Smooth muscle cell (in vitro differentiated cells): ENCODE measurements at regions not wholly inside any gene's neighbourhood (a gene's known extent, or its start where the extent isn't known, plus 50 kb on each side); places are given as distances from the start of the nearest gene placed in this dataset.
A peak's percentile ranks its signal among the peaks of the same experiment; 100 is the strongest.

Source experiments
- DNase-seq: peaks from one replicate; lab custom pipeline; 2025; ENCODE audit not compliant: unreplicated experiment; lab: John Stamatoyannopoulos, UW
- H2AFZ ChIP-seq: fragments of 200-600 bp; sonication (generic); 2 replicates; pipeline ENCODE4 v1.6.0; 2016; ENCODE audit warnings: antibody characterized with exemption, low read depth, mild to moderate bottlenecking
- H3F3A ChIP-seq: fragments of 200-600 bp; sonication (generic); 2 replicates; pipeline ENCODE4 v1.6.0; 2017; ENCODE audit warnings: antibody characterized with exemption, low read depth
- H3K27ac ChIP-seq: fragments of 200-600 bp; sonication (generic); 2 replicates; pipeline ENCODE4 v1.5.1; 2016; ENCODE audit warnings: low read depth, mild to moderate bottlenecking
- H3K27me3 ChIP-seq: fragments of 200-600 bp; sonication (generic); 2 replicates; pipeline ENCODE4 v1.6.1; 2016; ENCODE audit warnings: low read depth, mild to moderate bottlenecking
- H3K36me3 ChIP-seq: fragments of 200-600 bp; sonication (generic); 2 replicates; pipeline ENCODE4 v1.5.1; 2016; ENCODE audit warnings: low read depth
- H3K4me1 ChIP-seq: fragments of 200-600 bp; sonication (generic); 2 replicates; pipeline ENCODE4 v1.5.1; 2016; ENCODE audit warnings: low read depth
- H3K4me2 ChIP-seq: fragments of 200-600 bp; sonication (generic); 2 replicates; pipeline ENCODE4 v1.6.0; 2016; ENCODE audit warnings: mild to moderate bottlenecking
- H3K4me3 ChIP-seq: fragments of 200-600 bp; sonication (generic); 2 replicates; pipeline ENCODE4 v1.5.1; 2016; ENCODE audit warnings: mild to moderate bottlenecking
- H3K79me2 ChIP-seq: fragments of 200-600 bp; sonication (generic); 2 replicates; pipeline ENCODE4 v1.6.0; 2016; ENCODE audit warnings: low read depth, mild to moderate bottlenecking
- H3K9ac ChIP-seq: fragments of 200-600 bp; sonication (generic); 2 replicates; pipeline ENCODE4 v1.6.0; 2016; ENCODE audit warnings: low read depth
- H3K9me3 ChIP-seq: fragments of 200-600 bp; sonication (generic); replicated peaks from 2 replicates; pipeline ENCODE4 v1.5.1; 2016; ENCODE audit warnings: low read depth
- H4K20me1 ChIP-seq: fragments of 200-600 bp; sonication (generic); 2 replicates; pipeline ENCODE4 v1.6.0; 2016; ENCODE audit warnings: low read depth
- WGBS: methylation state at CpG from one replicate; pipeline ENCODE4 v1.1.7; 2016; ENCODE audit warnings: low lambda C conversion rate; 5-methylcytosine and 5-hydroxymethylcytosine counted together
- TF ChIP-seq, protein P1 (sequence below): fragments of 200-600 bp; sonication (generic); IDR thresholded peaks from 2 replicates; pipeline ENCODE4 v1.5.1; 2017; ENCODE audit warnings: borderline replicate concordance, mild to moderate bottlenecking, antibody characterized with exemption; ENCODE audit not compliant: insufficient read depth, poor library complexity, severe bottlenecking

DNA sequence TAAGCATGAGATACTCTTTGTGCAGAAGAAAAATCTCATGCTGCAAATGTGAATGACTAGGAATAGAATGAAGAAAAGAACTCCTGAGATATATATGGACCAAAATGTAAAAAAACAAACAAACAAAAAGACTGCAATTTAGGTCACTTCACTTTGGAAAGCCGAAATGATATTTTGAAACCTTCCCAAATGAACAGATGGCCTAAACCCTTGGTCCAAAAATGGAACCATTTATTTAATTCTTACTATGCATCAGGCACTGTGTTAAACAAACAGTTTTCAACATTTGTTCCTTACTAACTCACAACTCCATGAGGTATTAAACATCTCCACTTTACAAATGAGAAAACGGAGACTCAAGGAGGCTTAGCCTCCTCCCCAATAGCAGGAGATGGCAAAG lies 107.5 kb downstream of the VIP start:
- H2AFZ ChIP-seq: no peak overlapping the region

DNA sequence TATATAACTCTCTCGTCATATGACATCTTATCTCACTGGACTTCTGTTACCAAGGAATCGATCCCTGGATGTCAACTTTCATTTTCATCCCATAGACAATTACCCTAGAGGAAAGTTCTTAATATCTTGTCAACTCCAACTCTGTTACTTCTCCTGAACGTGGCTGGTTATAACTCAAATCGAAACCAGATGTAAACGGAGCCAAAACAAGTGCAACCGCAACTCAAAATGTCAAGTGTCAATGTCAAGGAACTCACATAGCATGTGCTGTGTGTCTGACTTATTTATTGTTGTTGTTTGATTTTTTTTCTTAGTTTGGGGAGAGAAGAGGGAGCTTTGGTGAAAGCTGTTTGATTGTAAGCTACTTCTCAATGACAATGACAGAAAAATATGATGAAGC lies 108.6 kb downstream of the VIP start:
- Histone ChIP-seq H3F3A (no peaks in the 10 kb centered on the region), H3K27me3 (peaks cover 10% of the 10 kb centered on the region), H3K4me1 (no peaks in the 10 kb centered on the region), H4K20me1 (no peaks in the 10 kb centered on the region), H3K27ac (no peak overlapping the region), H3K79me2 (no peaks in the 10 kb centered on the region), H3K9ac (no peak overlapping the region), H3K4me2 (no peak overlapping the region), H3K4me3 (no peak overlapping the region), H2AFZ (no peak overlapping the region), H3K36me3 (no peaks in the 10 kb centered on the region), H3K9me3 (no peaks in the 10 kb centered on the region)
- TF ChIP-seq, protein P1, sequence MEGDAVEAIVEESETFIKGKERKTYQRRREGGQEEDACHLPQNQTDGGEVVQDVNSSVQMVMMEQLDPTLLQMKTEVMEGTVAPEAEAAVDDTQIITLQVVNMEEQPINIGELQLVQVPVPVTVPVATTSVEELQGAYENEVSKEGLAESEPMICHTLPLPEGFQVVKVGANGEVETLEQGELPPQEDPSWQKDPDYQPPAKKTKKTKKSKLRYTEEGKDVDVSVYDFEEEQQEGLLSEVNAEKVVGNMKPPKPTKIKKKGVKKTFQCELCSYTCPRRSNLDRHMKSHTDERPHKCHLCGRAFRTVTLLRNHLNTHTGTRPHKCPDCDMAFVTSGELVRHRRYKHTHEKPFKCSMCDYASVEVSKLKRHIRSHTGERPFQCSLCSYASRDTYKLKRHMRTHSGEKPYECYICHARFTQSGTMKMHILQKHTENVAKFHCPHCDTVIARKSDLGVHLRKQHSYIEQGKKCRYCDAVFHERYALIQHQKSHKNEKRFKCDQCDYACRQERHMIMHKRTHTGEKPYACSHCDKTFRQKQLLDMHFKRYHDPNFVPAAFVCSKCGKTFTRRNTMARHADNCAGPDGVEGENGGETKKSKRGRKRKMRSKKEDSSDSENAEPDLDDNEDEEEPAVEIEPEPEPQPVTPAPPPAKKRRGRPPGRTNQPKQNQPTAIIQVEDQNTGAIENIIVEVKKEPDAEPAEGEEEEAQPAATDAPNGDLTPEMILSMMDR: no peak
- no peak for DNase-seq
- WGBS: 89% methylated on average over 6 of the region's 6 CpGs

More for the DNA sequence above, 107.5 kb downstream of the VIP start:
- H3K36me3 ChIP-seq: no peaks in the 10 kb centered on the region
- TF ChIP-seq, protein P1: no peak
- no peak overlapping the region for H3K4me3 ChIP-seq
- H3K4me2 ChIP-seq: no peak overlapping the region
- H3K4me1 ChIP-seq: no peaks in the 10 kb centered on the region
- no peaks in the 10 kb centered on the region for H3F3A ChIP-seq
- H3K9me3 ChIP-seq: no peaks in the 10 kb centered on the region
- H4K20me1 ChIP-seq: no peaks in the 10 kb centered on the region
- DNase-seq: no peak
- 66% methylated on average over 2 of the region's 2 CpGs for WGBS
- peaks cover 10% of the 10 kb centered on the region for H3K27me3 ChIP-seq
- no peak overlapping the region for H3K27ac ChIP-seq
- no peak overlapping the region for H3K9ac ChIP-seq
- no peaks in the 10 kb centered on the region for H3K79me2 ChIP-seq

DNA sequence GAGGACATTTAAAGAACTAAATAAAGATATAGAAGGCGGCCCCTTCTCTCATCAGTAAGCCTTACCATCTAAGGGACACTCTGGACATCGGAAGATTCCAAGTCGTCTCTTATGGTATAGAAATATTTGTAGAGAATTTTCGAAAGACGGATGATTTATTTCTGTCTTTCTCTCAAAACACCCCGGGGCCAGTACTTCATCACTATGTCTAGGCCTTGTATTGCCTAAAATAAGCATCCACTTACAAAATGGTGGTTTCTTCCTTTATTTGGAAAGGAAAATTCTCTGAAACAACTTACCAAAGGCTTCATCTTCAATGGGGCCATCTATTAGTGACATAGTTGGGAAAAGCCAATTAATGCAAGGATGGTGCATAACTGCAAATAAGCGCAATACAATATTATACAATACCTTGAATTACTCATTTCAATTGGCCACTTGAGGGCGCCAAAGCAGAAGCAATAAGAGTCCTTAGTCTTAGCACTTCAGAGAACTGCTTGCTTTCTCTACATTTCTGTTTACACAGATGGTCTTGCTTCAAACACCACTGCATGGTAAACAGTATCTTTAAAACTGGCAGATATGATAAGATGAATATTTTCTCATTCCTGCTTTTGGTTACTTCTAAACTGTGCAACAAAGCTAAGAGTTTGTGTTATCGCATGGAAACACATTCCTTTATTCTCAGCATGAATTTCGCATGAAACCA lies 113.2 kb downstream of the VIP start:
- H4K20me1 ChIP-seq: no peaks in the 10 kb centered on the region
- no peak overlapping the region for H3K4me3 ChIP-seq
- no peaks in the 10 kb centered on the region for H3F3A ChIP-seq
- TF ChIP-seq, protein P1: peak; percentile 73
- H3K4me2 ChIP-seq: no peak overlapping the region
- no peak for DNase-seq
- no peaks in the 10 kb centered on the region for H3K4me1 ChIP-seq
- H2AFZ ChIP-seq: no peak overlapping the region
- peaks cover 4% of the 10 kb centered on the region for H3K27me3 ChIP-seq
- 62% methylated on average over 10 of the region's 10 CpGs for WGBS
- no peaks in the 10 kb centered on the region for H3K9me3 ChIP-seq
- no peaks in the 10 kb centered on the region for H3K79me2 ChIP-seq
- H3K9ac ChIP-seq: no peak overlapping the region
- H3K36me3 ChIP-seq: no peaks in the 10 kb centered on the region
- no peak overlapping the region for H3K27ac ChIP-seq

DNA sequence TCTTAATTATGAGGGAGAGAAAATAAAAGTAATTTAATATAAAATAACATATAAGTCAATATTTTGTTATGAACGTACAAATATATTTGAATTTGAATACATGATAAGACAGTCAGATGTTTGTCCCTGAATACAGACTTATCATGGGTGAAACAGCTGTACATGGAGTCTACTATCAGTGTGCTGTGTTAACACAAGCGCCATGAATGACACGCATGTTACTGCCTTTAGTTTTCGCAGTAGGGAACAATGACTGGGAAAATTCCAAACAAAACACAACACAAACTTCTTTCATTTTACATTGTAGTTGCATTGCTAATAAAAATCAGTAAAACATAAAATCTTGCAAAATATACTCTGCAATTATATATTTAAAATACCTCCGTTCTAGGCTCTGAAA lies 108.6 kb downstream of the FBXO5 start:
- H3F3A ChIP-seq: no peaks in the 10 kb centered on the region
- TF ChIP-seq, protein P1: no peak
- 90% methylated on average over 5 of the region's 5 CpGs for WGBS
- no peak overlapping the region for H3K27ac ChIP-seq
- H3K4me3 ChIP-seq: no peak overlapping the region
- no peak overlapping the region for H3K4me2 ChIP-seq
- no peak overlapping the region for H3K9ac ChIP-seq
- DNase-seq: no peak
- no peaks in the 10 kb centered on the region for H3K36me3 ChIP-seq
- no peak overlapping the region for H2AFZ ChIP-seq
- no peaks in the 10 kb centered on the region for H3K27me3 ChIP-seq
- no peaks in the 10 kb centered on the region for H3K4me1 ChIP-seq
- H4K20me1 ChIP-seq: no peaks in the 10 kb centered on the region
- no peaks in the 10 kb centered on the region for H3K9me3 ChIP-seq
- H3K79me2 ChIP-seq: no peaks in the 10 kb centered on the region
